HG03039 (cell line): ENCODE measurements at regions not wholly inside any gene's neighbourhood (a gene's known extent, or its start where the extent isn't known, plus 50 kb on each side); places are given as distances from the start of the nearest gene placed in this dataset.

Source experiments
- ATAC-seq: cut with Tn5 transposase; IDR thresholded peaks from one replicate; pipeline ENCODE4 v1.9.1; 2021; ENCODE audit warnings: mild to moderate bottlenecking, moderate library complexity; ENCODE audit not compliant: unreplicated experiment

GRCh38 chr2:9085353-9085752, 81.9 kb upstream of the MBOAT2 start:
- no peak for ATAC-seq

GRCh38 chr2:9083287-9083686, 79.8 kb upstream of the MBOAT2 start:
- ATAC-seq: no peak

GRCh38 chr2:9082158-9082557, 78.7 kb upstream of the MBOAT2 start:
- ATAC-seq: no peak

GRCh38 chr2:9081750-9082149, 78.3 kb upstream of the MBOAT2 start:
- no peak for ATAC-seq

GRCh38 chr2:9078405-9078804, 74.9 kb upstream of the MBOAT2 start:
- no peak for ATAC-seq

GRCh38 chr2:9077691-9078090, 74.2 kb upstream of the MBOAT2 start:
- no peak for ATAC-seq

- ATAC-seq: no peak
Observed at GRCh38 chr2:9076755-9077154, 73.3 kb upstream of the MBOAT2 start.

GRCh38 chr2:9076210-9076609, 72.7 kb upstream of the MBOAT2 start:
- ATAC-seq: no peak

- ATAC-seq: no peak
Observed at GRCh38 chr2:9074930-9075329, 71.4 kb upstream of the MBOAT2 start.

GRCh38 chr2:9071584-9072124, 68.2 kb upstream of the MBOAT2 start:
- ATAC-seq: no peak

GRCh38 chr2:9071032-9071431, 67.5 kb upstream of the MBOAT2 start:
- no peak for ATAC-seq

- ATAC-seq: no peak
Observed at GRCh38 chr2:9069543-9069942, 66.1 kb upstream of the MBOAT2 start.

- ATAC-seq: no peak
Observed at GRCh38 chr2:9065901-9066300, 62.4 kb upstream of the MBOAT2 start.

GRCh38 chr2:9063023-9063606, 59.6 kb upstream of the MBOAT2 start:
- no peak for ATAC-seq

- ATAC-seq: no peak
Observed at GRCh38 chr2:9060819-9061218, 57.3 kb upstream of the MBOAT2 start.

- ATAC-seq: no peak
Observed at GRCh38 chr2:9057939-9058761, 54.7 kb upstream of the MBOAT2 start.

GRCh38 chr2:9055471-9055870, 52.0 kb upstream of the MBOAT2 start:
- ATAC-seq: no peak

GRCh38 chr2:9053534-9053931, 50.0 kb upstream of the MBOAT2 start:
- no peak for ATAC-seq
